K562 (cell line): ENCODE measurements at regions not wholly inside any gene's neighbourhood (a gene's known extent, or its start where the extent isn't known, plus 50 kb on each side); places are given as distances from the start of the nearest gene placed in this dataset.

Experiments
- ATAC-seq: fragments of 200-7000 bp; cut with Tn5 transposase; 3 replicates; pipeline ENCODE4 v1.9.1; 2020; ENCODE audit warnings: moderate library complexity
- BruUV-seq: library from RNA; stranded (reverse); fragments of 400-500 nt; replicated peaks from 2 replicates; lab custom pipeline; 2021; lab: Mats Ljungman, UMichigan
- CTCF ChIA-PET: fragments of 300-600 bp; formaldehyde crosslinking; extraction: SDS; loops from one replicate; lab custom pipeline; 2021; ENCODE audit warnings: low intra/inter-chr PET ratio; lab: Yijun Ruan, JAX
- POLR2A ChIA-PET: fragments of 300-600, 350-650 bp; sonication (Branson Sonifier 250); formaldehyde crosslinking; extraction: SDS; loops from one replicate; lab custom pipeline; 2021; ENCODE audit warnings: antibody characterized with exemption, inconsistent platforms; lab: Yijun Ruan, JAX
- DNase-seq, 4 experiments: peaks; one replicate each; pipeline versions ENCODE4 v3.0.0 to v3.0.0-alpha.2; 2011 to 2018; ENCODE audit warnings: low spot score in 3 of 4, mixed read lengths in 3 of 4; ENCODE audit errors: extremely low read depth in 1 of 4
- FAIRE-seq: peaks from 2 replicates; lab custom pipeline; 2011; peaks lifted over from hg19 to GRCh38; lab: Jason Lieb, UNC
- H2AFZ ChIP-seq: 2 replicates; pipeline ENCODE4 v1.6.0; 2011; ENCODE audit warnings: low read depth, low read length, control low read depth, inconsistent platforms
- H3K27ac ChIP-seq: fragments of 200-600 bp; 3 replicates; pipeline ENCODE4 v1.8.0; 2011; ENCODE audit warnings: low read depth, mild to moderate bottlenecking, control low read depth, inconsistent platforms, low read length, moderate library complexity, mixed read lengths; ENCODE audit errors: extremely low read depth
- H3K27me3 ChIP-seq, 2 experiments: fragments of 300-600 bp in 1 of 2; 2 replicates in 1 of 2; 3 replicates in 1 of 2; pipeline versions ENCODE4 v1.6.0 to v1.8.0; 2011; ENCODE audit warnings: inconsistent platforms in 2 of 2, low read length in 2 of 2, mild to moderate bottlenecking in 1 of 2, mixed read lengths in 1 of 2, moderate library complexity in 1 of 2; ENCODE audit not compliant: control insufficient read depth in 2 of 2, insufficient read depth in 2 of 2
- H3K36me3 ChIP-seq: fragments of 300-600 bp; 3 replicates; pipeline ENCODE4 v1.8.0; 2011; ENCODE audit warnings: mild to moderate bottlenecking, low read length, inconsistent platforms; ENCODE audit not compliant: control insufficient read depth, insufficient read depth
- H3K4me1 ChIP-seq, 2 experiments: fragments of 200-600 bp in 1 of 2; replicated peaks in 1 of 2; 2 replicates in 1 of 2; 3 replicates in 1 of 2; pipeline versions ENCODE4 v1.5.1 to v1.8.0; 2011; ENCODE audit warnings: inconsistent platforms in 2 of 2, low read length in 2 of 2, mild to moderate bottlenecking in 1 of 2, mixed read lengths in 1 of 2, moderate library complexity in 1 of 2; ENCODE audit not compliant: control insufficient read depth in 2 of 2, insufficient read depth in 2 of 2
- H3K4me2 ChIP-seq: 2 replicates; pipeline ENCODE4 v1.6.1; 2011; ENCODE audit warnings: low read length, control low read depth, inconsistent platforms, mixed read lengths; ENCODE audit not compliant: insufficient read depth
- H3K4me3 ChIP-seq: fragments of 200-600 bp; sonication (generic), shearing (Covaris generic); 2 replicates; pipeline ENCODE4 v1.5.1; 2016; ENCODE audit warnings: control low read depth, inconsistent platforms
- H3K79me2 ChIP-seq: fragments of 200-600 bp; 3 replicates; pipeline ENCODE4 v1.8.0; 2011; ENCODE audit warnings: low read length, inconsistent platforms; ENCODE audit not compliant: control insufficient read depth, insufficient read depth
- H3K9ac ChIP-seq, 2 experiments: 2 replicates each; pipeline versions ENCODE4 v1.6.0 to v1.6.1; 2011; ENCODE audit warnings: low read depth in 2 of 2, low read length in 2 of 2, control low read depth in 1 of 2, inconsistent platforms in 1 of 2, mild to moderate bottlenecking in 1 of 2, mixed read lengths in 1 of 2; ENCODE audit not compliant: insufficient read depth in 1 of 2
- H3K9me1 ChIP-seq: one replicate; pipeline ENCODE4 v1.6.0; 2011; ENCODE audit warnings: inconsistent platforms, mild to moderate bottlenecking, low read length, moderate library complexity; ENCODE audit not compliant: control insufficient read depth, insufficient read depth
- H3K9me3 ChIP-seq: replicated peaks from 2 replicates; pipeline ENCODE4 v1.5.1; 2011; ENCODE audit warnings: low read depth, low read length, inconsistent platforms; ENCODE audit not compliant: control insufficient read depth, insufficient read depth
- H4K20me1 ChIP-seq: replicated peaks from 2 replicates; pipeline ENCODE4 v1.6.1; 2011; ENCODE audit warnings: low read length, inconsistent platforms, mixed read lengths; ENCODE audit not compliant: control insufficient read depth, insufficient read depth
- CBFB ChIP-seq: sonication (generic); formaldehyde crosslinking; IDR thresholded peaks from 2 replicates; pipeline ENCODE4 v1.4.0; 2020; ENCODE audit warnings: mild to moderate bottlenecking, missing genetic modification reagents
- KDM5B ChIP-seq: fragments of 200-600 bp; sonication (generic); IDR thresholded peaks from 2 replicates; pipeline ENCODE4 v1.6.1; 2012; ENCODE audit warnings: low read depth, mild to moderate bottlenecking, moderate library complexity, low read length, control low read depth, inconsistent platforms; ENCODE audit not compliant: insufficient replicate concordance
- LARP7 ChIP-seq: fragments of 450-650 bp; IDR thresholded peaks from 2 replicates; pipeline ENCODE4 v1.6.1; 2016
- MCM5 ChIP-seq: fragments of 450-650 bp; IDR thresholded peaks from 2 replicates; pipeline ENCODE4 v1.6.1; 2016; ENCODE audit warnings: low read depth
- MTA2 ChIP-seq: fragments of 450-650 bp; IDR thresholded peaks from 2 replicates; pipeline ENCODE4 v1.6.1; 2016; ENCODE audit warnings: low read depth
- PKNOX1 ChIP-seq: fragments of 450-650 bp; IDR thresholded peaks from 2 replicates; pipeline ENCODE4 v1.6.1; 2016
- TAF9B ChIP-seq: fragments of 450-650 bp; IDR thresholded peaks from 2 replicates; pipeline ENCODE4 v1.6.1; 2018; ENCODE audit warnings: mild to moderate bottlenecking; ENCODE audit not compliant: partially characterized antibody
- ZBTB34 ChIP-seq: fragments of 250-450 bp; sonication (Bioruptor Pico); IDR thresholded peaks from 2 replicates; pipeline ENCODE4 v1.8.0; 2021; ENCODE audit warnings: mild to moderate bottlenecking, moderate library complexity
- ZNF197 ChIP-seq: fragments of 200-800 bp; sonication (Bioruptor generic); IDR thresholded peaks from 2 replicates; pipeline ENCODE4 v1.6.1; 2016; ENCODE audit warnings: low read depth, missing genetic modification characterization, missing compliant biosample characterization
- ZNF3 ChIP-seq: fragments of 250-450 bp; sonication (Bioruptor Pico); IDR thresholded peaks from 2 replicates; pipeline ENCODE4 v1.5.0; 2021; ENCODE audit warnings: mild to moderate bottlenecking, moderate library complexity
- WGBS: fragments of 100-300 bp; shearing (Covaris generic); methylation state at CpG from one replicate; pipeline ENCODE4 v1.1.6; 2016; ENCODE audit warnings: low coverage, mixed read lengths; ENCODE audit not compliant: insufficient coverage; ENCODE audit errors: missing lambda C conversion rate; 5-methylcytosine and 5-hydroxymethylcytosine counted together
- in situ Hi-C: fragments of 300-500 bp; cut with MboI; formaldehyde crosslinking; loops from 4 replicates; pipeline ENCODE4 v1.15.0; 2018; ENCODE audit warnings: inconsistent platforms, mixed read lengths
- intact Hi-C: fragments of 100-400 bp; cut with micrococcal nuclease; formaldehyde crosslinking; loops from 2 replicates; pipeline ENCODE4 v1.14.2; 2022
- TF ChIP-seq, protein P1 (sequence below): fragments of 250-450 bp; sonication (Bioruptor Pico); IDR thresholded peaks from 2 replicates; pipeline ENCODE4 v1.8.0; 2022; ENCODE audit warnings: moderate library complexity, mild to moderate bottlenecking, inconsistent platforms
- TF ChIP-seq, protein P2 (sequence below): fragments of 450-650 bp; IDR thresholded peaks from 2 replicates; pipeline ENCODE4 v1.6.1; 2016; ENCODE audit warnings: missing biosample characterization, missing genetic modification characterization

DNA sequence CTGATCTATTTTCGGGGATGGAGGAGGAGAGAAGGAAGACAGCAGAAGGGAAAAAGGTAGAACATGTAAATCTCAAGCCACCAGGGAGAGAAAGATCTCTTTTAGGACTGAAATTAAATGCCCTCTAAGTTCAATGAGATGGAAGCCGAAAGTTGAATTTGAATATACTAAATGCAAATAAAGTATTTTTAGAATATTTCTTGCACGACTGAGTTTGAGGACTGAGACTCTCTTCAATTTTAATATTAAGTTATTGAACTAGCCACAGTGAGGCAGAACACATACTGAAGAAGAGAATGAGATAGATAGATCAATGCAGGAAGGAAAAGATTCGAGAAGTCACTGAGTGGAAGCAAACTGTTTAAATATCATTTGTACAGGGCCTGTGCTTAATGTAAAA, 399.9 kb upstream of the CBLB start:
- FAIRE-seq (no peak), DNase-seq (no peak), ATAC-seq (no peak)
- no peaks in the 10 kb centered on the region for H4K20me1 ChIP-seq
- no peak overlapping the region for H3K27ac ChIP-seq
- ChIA-PET CTCF (no interaction called here), POLR2A (no interaction called here)
- TF ChIP-seq TAF9B (no peak), ZNF197 (no peak)
- in situ Hi-C loops (no loop called here), intact Hi-C loops (no loop called here)
- no peaks in the 10 kb centered on the region for H3K9me1 ChIP-seq
- H3K4me3 ChIP-seq: no peak overlapping the region
- no peaks in the 10 kb centered on the region for H3K9me3 ChIP-seq
- no peaks in the 10 kb centered on the region for H3K27me3 ChIP-seq
- no peak overlapping the region for H3K4me2 ChIP-seq
- H3K9ac ChIP-seq: no peak overlapping the region
- no peaks in the 10 kb centered on the region for H3K79me2 ChIP-seq
- WGBS: 4% methylated on average over 4 of the region's 4 CpGs
- no peaks in the 10 kb centered on the region for H3K4me1 ChIP-seq
- no TSS peak for BruUV-seq
- H2AFZ ChIP-seq: no peak overlapping the region
- no peaks in the 10 kb centered on the region for H3K36me3 ChIP-seq

- Histone ChIP-seq H3K9me1 (no peaks in the 10 kb centered on the region), H3K27ac (no peak overlapping the region), H3K4me2 (no peak overlapping the region), H4K20me1 (no peaks in the 10 kb centered on the region), H3K4me3 (no peak overlapping the region), H2AFZ (no peak overlapping the region), H3K9me3 (no peaks in the 10 kb centered on the region), H3K4me1 (no peaks in the 10 kb centered on the region), H3K36me3 (no peaks in the 10 kb centered on the region), H3K9ac (no peak overlapping the region), H3K79me2 (no peaks in the 10 kb centered on the region), H3K27me3 (no peaks in the 10 kb centered on the region)
- no TSS peak for BruUV-seq
- intact Hi-C loops (no loop called here), in situ Hi-C loops (no loop called here)
- FAIRE-seq (no peak), ATAC-seq (no peak), DNase-seq (no peak)
- POLR2A ChIA-PET: no interaction called here
- CTCF ChIA-PET: no interaction called here
- TF ChIP-seq MCM5 (no peak), PKNOX1 (no peak), ZBTB34 (CRISPR knock-in tag) (no peak), LARP7 (no peak), CBFB (no peak), ZNF3 (CRISPR knock-in tag) (no peak), MTA2 (no peak), KDM5B (no peak)
- TF ChIP-seq, protein P1, sequence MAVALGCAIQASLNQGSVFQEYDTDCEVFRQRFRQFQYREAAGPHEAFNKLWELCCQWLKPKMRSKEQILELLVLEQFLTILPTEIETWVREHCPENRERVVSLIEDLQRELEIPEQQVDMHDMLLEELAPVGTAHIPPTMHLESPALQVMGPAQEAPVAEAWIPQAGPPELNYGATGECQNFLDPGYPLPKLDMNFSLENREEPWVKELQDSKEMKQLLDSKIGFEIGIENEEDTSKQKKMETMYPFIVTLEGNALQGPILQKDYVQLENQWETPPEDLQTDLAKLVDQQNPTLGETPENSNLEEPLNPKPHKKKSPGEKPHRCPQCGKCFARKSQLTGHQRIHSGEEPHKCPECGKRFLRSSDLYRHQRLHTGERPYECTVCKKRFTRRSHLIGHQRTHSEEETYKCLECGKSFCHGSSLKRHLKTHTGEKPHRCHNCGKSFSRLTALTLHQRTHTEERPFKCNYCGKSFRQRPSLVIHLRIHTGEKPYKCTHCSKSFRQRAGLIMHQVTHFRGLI (CRISPR knock-in tag): no peak
- TF ChIP-seq, protein P2, sequence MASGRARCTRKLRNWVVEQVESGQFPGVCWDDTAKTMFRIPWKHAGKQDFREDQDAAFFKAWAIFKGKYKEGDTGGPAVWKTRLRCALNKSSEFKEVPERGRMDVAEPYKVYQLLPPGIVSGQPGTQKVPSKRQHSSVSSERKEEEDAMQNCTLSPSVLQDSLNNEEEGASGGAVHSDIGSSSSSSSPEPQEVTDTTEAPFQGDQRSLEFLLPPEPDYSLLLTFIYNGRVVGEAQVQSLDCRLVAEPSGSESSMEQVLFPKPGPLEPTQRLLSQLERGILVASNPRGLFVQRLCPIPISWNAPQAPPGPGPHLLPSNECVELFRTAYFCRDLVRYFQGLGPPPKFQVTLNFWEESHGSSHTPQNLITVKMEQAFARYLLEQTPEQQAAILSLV (tag): no peak
- 14% methylated on average over 1 of the region's 1 CpG for WGBS
These were observed 403.5 kb upstream of the CBLB start for GRCh38 chr3:106272302-106272701.
